NCI-H82 (cell line): ENCODE measurements at regions not wholly inside any gene's neighbourhood (a gene's known extent, or its start where the extent isn't known, plus 50 kb on each side); places are given as distances from the start of the nearest gene placed in this dataset.

Experiments used
- DNase-seq: peaks from one replicate; lab custom pipeline; 2025; lab: John Stamatoyannopoulos, UW

DNA sequence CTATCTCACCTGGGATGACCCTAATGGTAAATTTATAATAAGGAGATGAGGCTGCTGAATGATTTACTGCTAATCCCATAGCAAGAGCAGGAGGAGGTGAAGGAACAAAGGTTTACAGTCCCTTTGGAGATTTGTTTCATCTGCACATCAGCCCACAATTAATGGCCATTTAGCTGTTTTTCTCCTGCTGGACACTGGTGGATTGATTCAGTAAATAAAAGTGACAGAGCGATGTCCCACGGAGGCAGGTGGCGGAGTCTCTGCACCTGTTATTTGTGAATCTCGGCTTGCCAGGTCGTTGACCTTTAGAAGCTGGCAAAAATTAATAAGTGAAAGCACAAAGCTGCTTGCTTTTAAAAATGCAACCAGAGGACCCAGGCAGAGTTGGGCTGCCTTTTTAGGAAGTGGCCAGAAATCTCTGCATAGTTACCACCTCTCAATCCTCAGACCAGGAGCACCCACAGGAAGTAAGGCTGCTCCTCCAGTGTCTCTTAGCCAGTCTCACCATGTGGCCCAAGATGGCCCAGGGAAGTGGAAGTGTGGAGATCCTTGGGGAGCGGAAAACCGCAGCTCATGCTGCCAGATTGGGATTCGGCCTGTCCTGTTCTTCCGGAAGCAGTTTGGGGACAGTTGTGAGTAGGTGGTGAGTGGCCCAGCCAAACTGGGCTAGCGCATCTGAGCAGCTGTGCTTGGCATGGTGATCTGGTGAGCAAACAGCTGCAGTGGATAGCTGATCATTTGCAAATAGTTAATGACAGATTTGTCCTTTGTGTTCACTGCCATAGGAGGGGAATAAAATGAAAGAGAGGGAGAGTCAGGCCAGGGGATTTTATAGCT lies 1005.7 kb upstream of the PIK3C3 start:
- DNase-seq, result peak; percentile 48

DNA sequence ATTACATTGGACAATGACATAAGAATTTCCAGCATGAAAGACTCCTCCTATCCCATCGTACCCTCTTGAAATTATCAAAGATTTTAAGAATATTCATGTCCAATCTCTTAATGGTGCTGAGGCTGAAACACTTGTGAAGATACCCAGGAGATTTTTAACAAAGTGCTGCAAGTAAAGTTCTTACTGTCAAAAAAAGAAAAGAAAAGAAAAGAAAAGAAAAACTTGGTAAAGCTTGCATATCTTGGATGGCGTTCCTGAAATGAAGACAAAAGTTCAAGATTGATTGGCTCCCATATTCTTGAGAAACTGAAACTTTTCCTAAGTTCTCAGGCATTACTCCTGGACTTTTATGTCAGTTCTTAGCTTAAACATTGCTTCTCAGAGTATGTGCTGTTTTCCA lies 1010.5 kb upstream of the PIK3C3 start:
- DNase-seq, result no peak

DNA sequence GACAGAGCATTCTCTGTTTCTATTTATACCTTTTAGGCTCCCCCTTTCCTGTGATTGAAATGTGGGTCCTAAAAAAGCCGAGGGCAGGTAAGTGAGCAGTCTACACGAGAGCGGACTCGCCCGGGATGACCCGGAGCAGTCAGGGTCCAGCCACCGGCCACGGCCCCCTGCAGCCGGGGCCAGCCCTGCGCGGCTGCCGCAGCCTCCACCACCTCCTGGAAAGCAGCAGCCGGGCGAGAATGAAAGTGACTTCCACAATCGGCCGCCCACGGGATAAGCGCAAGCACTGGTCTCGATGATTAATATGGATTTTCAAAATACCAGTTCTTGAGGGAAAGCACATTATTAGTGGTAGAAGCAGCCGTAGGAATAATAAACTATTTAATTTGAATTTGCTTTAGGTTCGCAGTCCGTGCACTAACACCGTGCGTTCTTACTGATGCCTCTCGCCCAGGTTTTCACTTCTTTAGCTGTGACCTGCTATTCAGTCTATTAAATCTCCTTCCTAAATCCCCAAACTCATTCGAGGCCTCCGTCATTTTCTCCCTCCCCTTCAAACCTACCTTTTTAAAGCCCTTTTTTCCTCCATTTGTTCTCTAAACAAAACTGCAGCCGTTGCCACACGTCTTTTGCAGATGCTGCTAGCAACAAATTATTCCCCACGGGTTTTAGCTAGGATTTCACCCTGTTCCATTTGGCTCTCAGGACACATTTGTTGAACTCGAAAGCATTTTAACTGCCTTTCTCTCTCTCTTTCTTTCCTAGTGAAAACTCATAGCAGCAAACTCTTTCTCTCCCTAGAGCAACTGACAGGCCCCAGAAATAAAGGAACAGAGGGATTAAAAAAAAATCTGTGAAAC lies 1015.1 kb upstream of the PIK3C3 start:
- no peak for DNase-seq

DNA sequence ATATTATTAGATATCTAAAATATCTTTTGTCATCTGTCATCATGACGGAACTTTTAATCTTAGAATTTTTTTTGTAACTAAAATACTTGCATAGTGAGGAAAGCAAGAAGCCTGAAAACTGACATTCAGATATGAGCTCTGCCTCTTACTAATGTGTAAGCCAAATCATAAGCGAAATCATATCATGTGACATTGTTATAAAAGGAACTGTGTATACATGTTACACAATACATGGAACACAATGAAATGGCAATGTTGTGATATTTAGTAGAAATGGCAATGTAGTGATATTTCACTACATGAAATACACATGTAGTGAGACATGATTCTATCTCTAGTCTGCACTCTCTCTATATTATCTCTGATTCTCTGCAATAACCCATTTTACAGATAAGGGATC lies 1016.4 kb upstream of the PIK3C3 start:
- DNase-seq, result no peak

DNA sequence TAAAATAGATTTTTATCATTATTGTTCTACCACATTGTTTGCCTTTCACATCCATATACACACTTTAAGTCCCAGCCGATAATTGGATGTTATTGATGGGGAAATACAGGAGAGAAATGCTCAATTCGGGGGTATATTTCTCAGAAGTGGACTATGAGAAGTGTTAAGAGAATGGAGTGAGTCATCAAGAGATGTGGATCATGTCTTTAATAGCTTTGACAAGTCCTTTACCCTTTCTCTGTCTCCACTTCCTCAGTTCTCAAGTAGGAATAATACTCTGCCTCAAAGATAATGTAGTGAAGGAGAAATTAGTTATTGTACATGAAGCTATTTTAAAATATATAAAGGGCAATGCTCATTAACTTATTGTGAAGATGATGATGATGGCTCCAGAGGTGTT lies 1017.6 kb upstream of the PIK3C3 start:
- no peak for DNase-seq

DNA sequence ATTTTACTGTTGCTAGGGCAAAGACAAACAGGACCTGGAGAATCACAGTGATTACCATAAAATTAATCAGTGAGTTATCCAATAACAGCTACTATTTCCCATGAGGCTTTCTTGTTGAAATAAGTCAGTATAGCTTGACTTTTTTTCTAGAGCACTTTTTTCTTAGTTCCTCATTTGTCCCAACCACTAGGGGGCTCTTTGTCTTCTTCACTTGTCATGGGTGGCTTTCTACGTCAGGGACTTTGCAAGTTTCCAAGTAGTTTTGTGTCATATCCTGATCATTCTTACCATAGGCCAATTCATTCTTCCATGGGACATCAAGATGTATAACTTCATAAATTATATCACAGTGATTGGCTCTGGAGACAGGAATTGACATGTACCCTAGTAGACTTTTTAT lies 1019.6 kb upstream of the PIK3C3 start:
- peak; percentile 52 for DNase-seq

DNA sequence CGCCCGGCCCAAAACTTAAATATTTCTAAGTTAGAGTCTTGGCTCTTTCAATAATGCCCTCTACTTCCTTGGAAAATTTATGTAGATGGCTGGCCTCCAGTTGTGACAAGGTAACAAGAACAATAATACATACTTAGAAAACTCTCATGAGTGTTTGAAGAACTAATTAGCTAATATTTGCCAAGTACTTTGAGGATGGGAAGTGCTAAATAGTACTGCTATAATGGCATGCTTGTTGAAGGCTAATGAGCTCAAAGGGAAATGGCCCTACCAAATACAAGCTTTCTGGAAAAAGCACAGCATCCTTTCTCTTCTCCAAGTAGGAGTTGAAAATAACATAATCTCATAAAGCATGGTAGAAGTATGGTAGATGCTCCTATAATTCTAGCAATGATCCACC lies 1022.2 kb upstream of the PIK3C3 start:
- no peak for DNase-seq

DNA sequence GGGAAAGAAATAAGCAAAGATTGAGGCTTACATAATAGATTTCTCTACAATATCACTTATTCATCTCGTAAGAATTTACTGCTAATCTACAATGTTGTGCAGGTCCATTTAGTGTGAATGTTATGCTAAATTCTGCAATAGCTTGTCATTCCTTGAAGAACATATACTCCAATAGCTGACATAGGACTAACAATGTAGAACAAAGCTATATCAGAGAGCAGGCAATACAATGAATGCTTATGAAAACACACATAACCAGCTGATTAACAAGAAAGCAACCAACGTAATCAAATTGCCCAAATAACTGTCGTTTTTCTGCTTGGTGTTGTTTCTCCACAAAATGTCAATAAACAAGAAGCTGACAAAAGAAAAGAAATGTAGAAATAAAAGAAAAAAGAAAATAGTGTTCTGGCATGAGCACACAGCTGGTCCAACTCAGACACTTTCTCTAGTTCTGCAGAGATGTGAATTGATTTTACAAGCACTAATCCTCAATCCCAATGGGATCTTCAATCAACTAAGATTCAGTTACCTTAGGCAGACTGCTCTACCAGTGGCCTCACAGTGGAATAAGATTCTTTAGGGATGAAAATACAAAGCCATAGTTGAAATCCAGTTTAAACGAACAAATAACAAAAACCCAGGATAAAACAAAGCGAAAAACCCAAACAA lies 1024.7 kb upstream of the PIK3C3 start:
- peak; percentile 87 for DNase-seq

DNA sequence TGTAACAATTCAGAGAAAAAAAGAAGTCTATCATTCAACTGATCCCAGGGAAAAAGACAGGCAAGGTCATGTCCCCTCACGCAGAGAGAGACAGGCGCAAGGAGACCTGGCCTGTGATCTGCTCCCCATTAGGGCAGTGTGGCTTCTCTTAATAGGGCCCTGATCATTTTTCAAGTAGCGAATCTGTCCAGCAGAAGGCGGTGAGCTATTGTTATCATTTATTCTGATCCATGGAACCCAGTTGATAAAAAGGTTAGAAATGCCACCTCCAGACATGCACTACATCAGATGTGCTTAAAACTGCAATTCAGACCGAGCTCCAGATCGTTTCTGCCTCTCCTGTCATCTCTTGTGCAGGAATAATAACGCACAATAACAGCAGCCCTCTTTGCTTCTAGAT lies 1025.6 kb upstream of the PIK3C3 start:
- DNase-seq, result no peak

DNA sequence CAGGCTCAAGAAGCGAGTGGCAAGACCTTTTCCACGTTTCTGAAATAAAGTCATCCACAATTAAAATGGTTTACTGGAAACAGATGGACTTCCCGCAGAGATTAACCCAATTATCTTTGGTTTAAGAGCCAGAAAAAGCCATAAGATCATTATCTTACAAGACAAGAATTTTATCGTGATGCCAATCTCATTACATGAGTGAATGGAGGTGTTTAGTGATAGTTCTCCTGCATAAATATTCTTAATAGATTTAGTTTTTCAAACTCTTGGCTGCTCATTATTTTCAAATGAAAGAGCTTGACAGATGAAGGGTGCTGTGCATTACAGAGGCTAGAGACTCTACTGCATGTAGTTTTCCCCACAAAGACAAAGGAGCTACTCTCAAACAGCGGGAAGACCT lies 1028.4 kb upstream of the PIK3C3 start:
- DNase-seq, result peak; percentile 96

DNA sequence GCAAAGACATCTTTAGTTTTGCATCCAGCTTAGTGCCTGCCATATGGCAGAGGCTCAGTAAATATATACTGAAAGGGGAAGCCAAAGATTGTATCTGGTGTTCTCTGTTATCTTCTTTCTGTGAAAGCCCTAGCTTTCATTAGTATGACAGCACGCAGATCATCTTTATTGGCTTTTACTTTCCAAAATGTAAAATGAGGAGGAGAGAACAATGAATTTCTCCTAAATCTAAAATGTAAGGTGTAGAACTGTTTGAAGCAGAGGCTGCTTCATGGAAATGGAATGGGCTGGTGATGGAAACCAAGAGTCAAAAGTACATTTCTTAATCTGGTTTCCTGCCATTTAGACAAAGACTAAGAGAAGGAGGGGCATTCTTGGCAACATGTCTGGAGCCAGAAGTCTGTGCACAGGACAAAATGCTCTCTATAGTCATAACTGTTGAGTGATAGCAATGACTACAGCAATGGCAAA lies 1029.9 kb upstream of the PIK3C3 start:
- DNase-seq, result peak; percentile 87

DNA sequence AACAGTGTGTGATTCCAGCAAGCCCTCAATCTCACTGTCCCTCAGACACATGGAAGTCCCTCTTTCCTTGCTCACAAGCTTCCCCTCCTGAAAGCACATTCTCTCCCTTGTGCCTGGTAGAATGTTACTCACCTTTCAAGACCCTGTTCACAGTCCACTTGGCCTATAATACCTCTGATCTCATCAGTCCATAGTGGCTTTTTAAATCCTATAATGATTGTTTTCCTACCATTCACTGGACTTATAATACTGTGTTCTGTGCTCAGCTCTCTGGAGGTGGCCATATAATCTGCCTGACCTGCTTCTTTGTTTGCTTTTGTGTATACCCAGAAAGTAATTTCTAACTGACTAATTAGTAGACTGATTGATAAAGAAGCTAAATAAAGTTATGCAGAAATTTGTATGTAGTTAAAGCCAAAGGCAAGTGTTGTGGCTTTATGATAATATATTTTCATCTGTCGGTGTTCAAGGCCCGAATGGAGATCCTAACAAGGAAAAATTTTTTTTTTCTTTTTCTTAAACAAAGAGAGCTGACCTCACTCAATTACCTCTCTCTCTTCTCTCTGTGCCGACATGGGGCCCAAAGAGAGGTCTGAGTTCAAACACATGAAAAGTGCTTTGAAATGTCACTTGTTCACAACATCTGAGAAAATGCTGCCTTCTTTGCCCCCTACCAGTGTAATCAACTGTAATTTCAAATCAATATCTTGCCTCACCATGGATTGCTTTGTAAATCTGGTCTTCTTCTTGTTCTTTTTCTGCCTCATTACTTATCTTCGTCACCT lies 1033.0 kb upstream of the PIK3C3 start:
- DNase-seq, result peak; percentile 57

DNA sequence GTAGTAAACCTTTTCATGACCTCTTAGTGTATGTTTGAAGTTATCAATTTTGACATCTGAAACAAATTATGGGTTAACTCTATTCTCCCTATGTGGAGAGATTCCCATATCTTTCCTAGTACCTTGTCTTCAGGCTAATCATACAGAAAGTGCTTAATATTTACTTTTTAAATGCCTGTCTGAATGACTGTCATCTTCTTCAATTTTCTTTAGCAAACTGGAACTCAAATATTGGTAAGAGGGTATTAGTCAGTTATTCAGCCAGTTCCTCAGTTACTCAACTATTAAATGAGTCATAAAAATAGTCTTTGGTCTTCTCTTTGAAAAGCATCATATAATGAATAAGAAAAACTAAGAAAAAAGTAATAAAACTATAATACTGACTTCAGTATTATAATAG lies 1038.0 kb upstream of the PIK3C3 start:
- DNase-seq, result no peak

DNA sequence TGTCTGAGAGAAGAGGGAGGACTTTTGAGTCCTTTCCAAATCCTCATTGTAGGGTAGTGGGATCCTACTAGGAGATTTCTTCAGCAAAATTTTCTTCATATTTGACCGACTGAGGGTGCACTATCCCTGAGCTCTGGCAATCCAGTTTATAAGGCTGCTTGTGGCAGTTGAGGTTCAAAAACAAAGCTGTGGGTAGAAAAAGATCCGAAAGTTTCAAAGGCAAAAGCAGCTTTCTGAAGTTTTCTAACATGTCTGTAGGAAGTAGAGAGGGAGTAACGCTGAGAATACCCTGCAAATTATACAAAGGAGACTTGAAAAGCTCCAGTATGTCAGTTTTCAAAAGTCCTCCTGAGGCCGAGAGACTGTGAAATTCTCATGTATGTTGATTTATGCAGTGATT lies 1039.3 kb upstream of the PIK3C3 start:
- no peak for DNase-seq

DNA sequence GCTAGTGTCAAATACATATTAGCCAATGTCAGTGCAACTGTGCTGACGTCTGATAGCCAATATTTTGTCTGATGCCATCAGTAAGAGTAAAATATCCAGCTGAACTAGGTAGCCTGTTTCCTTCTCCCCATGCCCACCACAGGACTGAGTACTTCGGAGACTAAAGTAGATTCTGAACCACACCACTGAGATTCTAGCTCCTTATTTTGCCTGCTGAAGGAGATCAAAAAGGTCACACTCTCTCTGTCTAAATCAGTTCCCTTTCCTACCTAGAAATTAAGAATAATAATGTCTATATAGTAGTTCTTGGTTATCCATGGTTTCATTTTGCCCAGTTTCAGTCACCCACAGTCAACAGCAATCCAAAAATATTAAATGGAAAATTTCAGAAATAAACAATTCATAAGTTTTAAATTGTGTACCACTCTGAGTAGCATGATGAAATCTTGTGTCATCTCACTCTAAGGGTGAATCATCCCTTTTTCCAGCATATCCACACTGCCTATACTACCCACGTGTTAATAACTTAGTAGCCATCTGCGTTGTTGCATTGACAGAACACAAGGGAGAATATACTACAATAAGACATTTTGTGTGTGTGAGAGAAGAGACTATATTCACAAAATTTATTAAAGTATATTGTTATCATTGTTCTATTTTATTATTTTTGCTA lies 1043.3 kb upstream of the PIK3C3 start:
- no peak for DNase-seq

DNA sequence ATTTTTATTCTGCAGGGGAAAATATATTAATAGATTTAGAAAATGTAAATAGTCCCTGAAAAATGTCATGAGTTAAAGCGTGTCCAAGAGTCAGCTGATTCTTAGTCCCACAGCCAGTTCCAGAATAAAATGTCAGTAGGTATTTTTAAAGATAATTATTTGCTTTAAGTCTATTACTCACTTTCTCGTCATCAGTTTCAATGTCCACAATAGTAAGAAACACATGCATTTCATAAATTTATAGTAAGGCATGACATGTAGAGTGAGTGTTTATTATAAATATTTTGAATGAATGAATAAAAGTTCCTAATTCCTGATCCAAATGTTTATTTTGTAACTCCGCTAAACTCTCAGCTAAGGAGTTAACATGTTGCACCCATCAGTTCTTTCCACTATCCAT lies 1044.0 kb upstream of the PIK3C3 start:
- DNase-seq, result no peak

DNA sequence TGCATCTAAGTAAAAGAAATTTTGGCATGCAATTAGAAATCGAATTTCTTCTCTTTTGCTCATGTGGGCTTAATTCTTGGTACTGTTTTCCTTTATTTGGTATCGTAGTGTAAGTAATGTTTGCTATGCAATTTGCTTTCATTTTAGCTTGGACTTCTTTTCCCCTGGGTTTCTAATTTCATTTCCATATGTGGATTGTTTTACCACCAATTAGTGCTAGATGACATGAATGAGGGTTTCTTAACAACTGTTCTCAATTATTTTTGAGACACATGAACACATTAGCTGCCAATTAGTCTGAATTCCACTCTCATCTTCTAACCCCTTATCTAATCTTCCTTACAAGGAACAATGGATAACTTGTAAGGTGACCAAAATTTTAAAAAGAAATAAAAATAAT lies 1047.2 kb upstream of the PIK3C3 start:
- DNase-seq, result no peak

DNA sequence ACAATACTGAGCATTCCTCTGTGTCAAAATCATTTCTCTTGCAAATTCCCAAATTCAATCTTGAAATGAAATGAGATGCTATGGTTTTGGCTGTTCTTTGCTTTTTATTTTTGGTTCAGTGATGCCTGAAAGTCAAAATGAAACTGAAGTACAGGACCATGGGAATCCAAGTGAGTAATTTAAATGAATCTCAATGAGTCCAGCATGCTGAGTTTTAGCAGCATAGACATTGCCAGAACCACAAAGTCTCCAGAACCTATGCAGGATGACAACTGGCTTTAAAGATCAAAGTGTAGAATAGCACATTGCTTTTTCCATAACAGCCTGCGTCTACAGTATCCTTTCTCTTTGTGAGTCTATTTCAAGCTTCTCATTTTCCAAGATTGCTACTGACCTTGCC lies 1050.7 kb upstream of the PIK3C3 start:
- DNase-seq, result no peak

DNA sequence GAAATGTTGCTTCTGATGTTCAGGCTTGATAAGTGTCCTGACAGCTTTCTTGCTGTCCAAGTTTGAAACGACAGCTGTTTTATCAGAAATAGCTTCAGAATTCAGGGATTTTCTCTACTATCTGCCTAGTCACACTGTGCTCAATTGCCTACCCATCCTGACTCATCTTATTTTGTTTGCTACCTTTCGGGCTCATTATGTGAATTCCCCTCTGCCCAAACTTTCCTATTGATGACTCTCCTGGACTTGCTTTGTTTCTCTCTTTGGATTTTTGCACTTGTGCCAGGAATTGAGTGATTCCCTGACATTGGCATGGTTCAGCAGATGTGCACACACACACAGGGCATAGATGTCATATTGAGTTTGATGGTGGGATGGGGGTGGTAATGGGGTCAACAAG lies 1052.6 kb upstream of the PIK3C3 start:
- no peak for DNase-seq

DNA sequence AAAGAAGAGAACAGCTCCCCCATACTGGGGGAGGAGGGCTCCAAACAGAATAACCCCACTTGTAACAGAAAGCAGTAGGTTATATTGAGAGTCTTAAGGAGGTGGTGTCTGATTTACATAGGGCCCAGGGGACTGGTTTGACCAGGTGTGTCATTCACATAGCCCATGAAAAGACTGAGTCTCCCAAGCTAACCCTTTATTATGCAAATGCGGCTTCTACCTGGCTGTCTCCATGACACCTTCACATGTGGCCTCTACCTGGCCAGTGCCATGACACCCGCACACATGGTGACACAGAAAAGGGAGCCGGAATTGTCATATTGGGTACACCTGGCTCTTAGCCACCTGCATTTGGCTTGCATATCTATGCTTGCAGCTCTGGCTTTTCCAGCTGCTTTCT lies 1057.2 kb upstream of the PIK3C3 start:
- DNase-seq, result no peak

DNA sequence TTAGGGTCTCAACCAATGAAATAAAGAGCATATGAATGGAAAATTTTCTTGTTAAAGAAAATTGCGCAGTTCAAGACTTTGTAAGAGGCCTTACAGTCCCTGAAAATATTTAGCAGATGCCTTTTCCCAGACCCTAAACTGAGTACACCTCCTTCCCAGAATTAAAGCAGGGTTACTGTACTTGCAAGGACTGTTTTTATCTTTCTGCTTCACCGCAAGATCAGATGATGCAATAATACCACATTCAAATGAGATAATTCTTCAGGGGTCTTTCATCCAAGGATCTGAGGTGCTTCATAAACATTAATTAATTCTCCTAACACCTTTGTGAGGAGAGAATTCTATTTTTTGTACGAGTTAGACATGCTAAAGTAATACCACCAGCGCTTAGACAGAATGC lies 1071.8 kb upstream of the PIK3C3 start:
- DNase-seq, result no peak
